Endometrium (tissue), 2 donors: ENCODE measurements at regions not wholly inside any gene's neighbourhood (a gene's known extent, or its start where the extent isn't known, plus 50 kb on each side); places are given as distances from the start of the nearest gene placed in this dataset.
"Not testable (repeated sequence)": the region's sequence is repeated elsewhere in the genome, so short reads cannot be mapped to it uniquely, and the experiment has no call there.

ENCODE experiments used
- FAIRE-seq: peaks from 2 replicates; lab custom pipeline; 2012; peaks lifted over from hg19 to GRCh38; lab: Jason Lieb, UNC
- donor health status: control.
- donor health status: control.

DNA sequence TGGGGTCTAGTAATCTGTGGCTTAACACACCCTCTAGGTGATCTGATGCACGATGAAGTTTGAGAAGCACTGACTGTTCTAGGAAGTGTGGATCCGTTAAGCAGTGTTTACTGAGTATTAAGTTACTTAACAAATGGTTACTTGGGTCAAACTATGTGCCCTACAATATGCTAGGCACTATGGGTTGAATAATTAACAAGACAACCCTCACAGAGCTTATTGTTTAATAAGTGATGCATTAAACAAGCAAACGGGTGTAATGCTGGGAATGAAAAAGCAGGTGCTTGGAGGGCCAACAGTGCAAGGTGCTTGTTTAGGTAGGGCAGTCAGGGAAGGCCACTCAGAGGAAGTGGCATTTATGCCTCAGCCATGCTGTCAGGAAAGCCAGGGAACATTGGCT, 378.0 kb upstream of the PODXL start:
- no peak for FAIRE-seq

- FAIRE-seq = no peak
Observed at GRCh38 chr7:131933751-131934289, 377.4 kb upstream of the PODXL start.

DNA sequence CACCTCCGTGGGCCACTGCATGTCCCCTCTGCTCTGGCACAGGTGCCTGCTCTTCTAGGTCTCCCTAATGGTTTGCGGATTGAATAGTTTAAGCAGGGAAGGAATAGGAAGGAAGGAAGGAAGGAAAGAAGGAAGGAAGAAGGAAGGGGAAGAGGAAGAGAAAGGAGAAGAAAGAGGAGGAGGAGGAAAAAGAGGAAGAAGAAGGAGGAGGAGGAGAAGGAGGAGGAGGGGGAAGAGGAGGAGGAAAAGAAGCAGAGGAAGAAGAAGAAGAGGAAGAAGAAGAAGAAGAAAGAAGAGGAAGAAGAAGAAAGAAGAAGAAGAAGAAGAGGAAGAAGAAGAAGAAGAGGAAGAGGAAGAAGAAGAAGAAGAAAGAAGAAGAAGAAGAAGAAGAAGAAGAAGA, 376.8 kb upstream of the PODXL start:
- FAIRE-seq = not testable (repeated sequence)

DNA sequence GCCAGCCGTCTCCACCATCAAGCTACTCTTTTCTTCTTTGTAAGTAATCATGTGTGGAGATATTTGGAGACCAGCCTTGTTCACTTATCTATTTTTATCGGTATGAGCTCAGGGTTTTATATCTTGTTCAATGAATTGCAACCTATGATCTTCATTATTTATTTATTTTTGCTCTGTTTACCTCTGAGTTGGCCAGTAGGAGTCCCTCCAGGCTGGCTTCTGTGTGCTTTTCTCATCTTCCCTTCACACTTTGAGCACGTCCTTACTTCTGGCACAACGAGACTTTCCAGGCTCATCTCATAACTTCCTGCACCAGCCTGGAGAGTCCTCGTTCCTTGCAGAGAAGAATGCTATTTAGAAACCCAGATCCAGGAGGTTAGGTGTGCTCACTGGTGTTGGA, 375.8 kb upstream of the PODXL start:
- no peak for FAIRE-seq

DNA sequence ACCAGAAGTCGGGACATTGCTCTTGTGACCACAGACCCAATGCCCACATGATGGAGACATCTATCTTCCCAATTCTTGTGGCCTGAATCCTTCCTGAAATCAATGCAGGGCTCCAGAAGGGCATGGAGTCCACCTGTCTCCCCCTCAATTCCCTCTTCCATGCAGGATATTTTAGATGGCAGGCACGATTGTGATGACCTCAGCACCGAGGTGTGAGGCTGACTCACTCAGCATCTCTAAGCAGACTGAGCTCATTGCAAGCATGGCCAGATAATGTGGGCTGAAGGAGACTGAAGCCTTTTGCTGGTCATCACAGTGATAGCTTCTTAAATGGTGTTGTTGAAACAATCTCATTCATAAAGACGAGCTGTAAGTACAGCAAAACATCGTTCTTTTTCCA, 374.9 kb upstream of the PODXL start:
- FAIRE-seq = no peak

DNA sequence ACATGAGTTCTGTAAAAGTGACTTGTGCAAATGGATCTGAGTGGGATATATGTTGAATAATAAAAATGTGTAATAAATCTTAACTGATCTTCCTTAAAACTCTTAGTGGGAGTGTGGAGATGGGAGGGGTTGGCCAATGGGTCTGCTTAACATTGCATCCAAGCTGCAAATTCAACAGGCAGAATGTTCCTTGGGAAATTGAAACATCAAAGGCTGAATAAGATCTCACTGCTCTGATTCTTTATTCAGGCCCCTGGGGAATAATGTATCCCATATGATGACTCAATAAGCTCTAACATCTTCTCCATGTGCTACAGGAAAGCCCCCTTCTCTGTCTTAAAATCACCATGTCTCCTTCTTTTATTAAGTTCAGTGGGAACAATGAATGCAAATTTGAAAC, 373.2 kb upstream of the PODXL start:
- FAIRE-seq = no peak

- FAIRE-seq = no peak
Observed at GRCh38 chr7:131927770-131928423, 371.5 kb upstream of the PODXL start.

DNA sequence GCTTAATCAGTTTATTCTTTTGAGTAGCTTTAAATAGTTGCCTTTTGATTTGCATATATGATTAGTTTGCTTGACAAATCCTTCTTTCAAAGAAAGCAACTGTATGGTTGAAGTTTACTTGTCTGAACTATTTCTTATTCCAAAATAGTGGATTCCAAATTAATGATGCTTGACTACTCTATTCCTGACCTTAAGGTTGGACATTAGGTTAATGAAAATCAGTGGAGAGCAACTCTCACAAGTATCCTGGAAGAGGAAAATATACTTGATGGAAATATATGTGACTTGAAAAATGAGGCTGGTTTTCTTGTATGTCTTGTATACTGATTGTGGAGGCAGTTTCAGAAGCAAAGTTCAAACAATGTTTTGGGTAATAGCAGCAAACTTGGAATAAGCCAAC, 369.2 kb upstream of the PODXL start:
- FAIRE-seq = no peak

- no peak for FAIRE-seq
Observed at GRCh38 chr7:131924857-131925256, 368.4 kb upstream of the PODXL start.

- FAIRE-seq = not testable (repeated sequence)
Observed at GRCh38 chr7:131922948-131923347, 366.5 kb upstream of the PODXL start.

- no peak for FAIRE-seq
Observed at GRCh38 chr7:131921016-131921415, 364.6 kb upstream of the PODXL start.

DNA sequence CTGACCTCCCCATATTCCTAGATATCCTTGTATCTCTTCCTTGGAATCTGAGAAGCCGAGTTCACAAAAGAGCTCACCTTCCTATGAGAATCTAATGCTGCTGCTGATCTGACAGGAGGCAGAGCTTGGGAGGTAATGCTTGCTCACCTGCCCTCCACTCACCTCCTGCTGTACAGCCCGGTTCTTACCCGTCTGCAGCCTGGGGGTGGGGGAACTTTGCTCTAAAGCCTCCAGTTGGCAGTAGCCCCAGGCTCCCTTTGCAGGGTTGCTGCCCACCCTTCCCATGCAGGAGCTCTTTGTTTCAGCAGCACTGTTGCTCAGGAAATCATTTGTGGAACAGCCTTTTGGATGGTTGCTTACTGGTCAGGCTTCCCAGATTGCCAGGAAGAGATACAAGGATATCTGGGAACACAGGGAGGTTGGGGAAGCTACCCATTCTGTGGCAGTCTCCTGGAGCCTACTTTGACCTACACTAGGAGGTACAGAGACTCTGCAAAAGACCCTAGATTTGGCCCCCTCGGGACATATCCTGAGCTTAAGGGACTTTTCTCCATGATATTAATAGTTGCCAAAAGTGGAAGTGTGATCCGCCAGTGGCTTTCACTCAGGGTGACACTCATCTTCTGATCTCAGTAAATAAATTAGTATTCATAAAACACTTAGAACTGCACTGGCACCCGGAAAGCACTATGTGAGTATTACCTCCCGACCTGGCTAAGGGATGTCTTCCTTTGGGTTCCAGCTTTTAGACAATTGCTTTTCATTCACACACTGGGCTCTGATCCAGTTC, 363.7 kb upstream of the PODXL start:
- FAIRE-seq = no peak

- FAIRE-seq = no peak
Observed at GRCh38 chr7:131911112-131911511, 354.7 kb upstream of the PODXL start.

- no peak for FAIRE-seq
Observed at GRCh38 chr7:131909151-131909768, 352.8 kb upstream of the PODXL start.

GRCh38 chr7:131908714-131909113, 352.3 kb upstream of the PODXL start:
- FAIRE-seq = no peak

DNA sequence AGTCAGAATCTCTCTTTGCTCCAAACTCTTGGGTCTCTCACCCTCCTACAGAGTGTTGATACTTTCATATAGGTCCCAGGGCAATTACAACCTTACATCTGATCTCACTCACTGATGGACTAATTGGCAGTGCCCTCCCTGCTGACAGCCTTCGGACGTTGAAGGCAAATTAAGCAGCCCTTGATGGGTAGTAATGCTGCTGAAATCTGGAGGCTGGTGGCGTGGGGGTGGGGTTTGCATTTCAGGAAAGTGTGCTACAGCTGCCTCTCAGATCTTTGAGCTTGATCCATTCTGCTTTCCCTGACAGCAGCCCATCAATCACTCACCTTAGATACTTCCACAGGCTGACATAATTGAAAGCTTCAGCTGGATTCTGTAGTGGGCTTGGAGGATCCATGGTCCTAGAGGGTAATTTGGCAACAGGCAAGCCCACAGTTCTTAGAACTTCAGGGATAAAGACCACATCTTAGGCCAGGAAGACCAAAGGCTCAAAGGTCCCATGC, 349.1 kb upstream of the PODXL start:
- no peak for FAIRE-seq

- no peak for FAIRE-seq
Observed at GRCh38 chr7:131904760-131905327, 348.4 kb upstream of the PODXL start.

DNA sequence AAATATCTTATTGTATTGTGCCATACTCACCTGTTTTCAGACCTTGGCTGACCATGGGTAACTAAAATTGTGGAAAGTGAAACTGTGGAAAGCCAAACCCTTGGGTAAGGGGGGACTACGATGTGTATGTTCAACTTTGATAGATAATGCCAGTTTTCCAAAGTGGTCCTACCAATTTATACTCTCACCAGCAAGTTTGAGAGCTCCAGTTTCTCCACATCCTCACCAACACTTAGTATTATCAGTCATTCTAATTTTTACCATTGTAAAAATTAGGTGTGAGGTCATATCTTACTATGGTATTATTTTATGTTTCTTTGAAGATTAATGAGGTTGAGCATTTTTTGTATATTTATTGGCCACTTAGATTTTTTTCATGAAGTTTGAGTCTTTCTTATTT, 346.9 kb upstream of the PODXL start:
- FAIRE-seq = no peak

DNA sequence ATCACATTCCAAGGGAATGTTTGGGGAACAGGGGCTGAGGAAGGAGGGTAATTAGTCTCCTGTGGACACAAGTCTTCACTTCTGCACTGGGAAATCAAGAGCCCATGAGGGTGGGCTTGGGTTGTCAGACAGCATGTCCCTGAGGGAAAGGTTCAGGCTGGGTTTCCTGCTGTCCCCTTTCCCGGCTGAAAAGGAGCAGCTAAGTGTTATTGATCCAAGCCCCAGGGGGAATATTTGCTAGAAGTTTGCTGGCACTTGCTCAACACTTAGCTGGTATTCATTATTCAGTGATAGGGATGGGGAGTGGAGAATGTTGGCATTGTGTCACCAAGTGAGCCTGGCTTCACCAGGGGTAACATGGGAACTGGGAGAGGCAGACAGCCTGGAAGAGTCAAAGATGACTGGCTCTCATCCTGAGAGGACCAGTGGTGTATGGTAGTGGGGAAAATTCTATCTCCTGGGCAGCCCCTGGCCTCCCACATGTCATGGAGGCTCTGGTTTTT, 344.4 kb upstream of the PODXL start:
- FAIRE-seq = no peak

DNA sequence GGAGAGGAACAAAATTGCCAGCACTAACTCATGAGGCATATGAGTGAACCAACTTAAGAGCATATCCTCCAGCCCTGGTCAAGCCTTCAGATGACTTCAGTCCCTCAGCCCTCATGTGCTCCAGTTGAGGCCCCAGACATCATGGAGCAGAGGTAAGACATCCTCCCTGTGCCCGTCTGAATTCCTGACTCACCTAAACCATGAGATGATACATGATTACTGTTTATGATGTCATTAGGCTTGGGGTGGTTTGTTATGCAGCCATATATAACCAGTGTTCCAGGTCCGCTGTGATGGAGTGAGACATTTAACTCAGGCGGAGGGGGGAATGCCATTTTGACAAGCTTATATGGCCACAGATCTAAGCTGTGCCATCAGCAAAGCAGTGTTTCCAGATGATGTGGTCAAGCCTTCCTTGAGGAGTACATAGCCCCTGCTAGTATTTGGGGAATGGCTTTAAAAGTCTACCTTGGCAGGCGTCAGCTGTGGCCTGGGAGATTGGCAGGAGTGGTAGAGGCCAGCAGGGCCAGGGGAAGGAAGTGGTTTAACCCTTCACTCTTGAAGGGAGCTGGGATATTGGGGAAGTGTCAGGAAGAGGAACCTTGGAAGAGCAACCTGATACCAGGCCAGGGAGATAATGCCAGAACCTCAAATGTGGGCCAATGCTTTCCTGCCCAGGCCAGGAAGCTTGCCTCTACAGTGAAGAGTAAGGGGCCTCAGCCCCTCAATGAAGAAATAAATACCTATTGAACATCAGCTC, 343.0 kb upstream of the PODXL start:
- no peak for FAIRE-seq

DNA sequence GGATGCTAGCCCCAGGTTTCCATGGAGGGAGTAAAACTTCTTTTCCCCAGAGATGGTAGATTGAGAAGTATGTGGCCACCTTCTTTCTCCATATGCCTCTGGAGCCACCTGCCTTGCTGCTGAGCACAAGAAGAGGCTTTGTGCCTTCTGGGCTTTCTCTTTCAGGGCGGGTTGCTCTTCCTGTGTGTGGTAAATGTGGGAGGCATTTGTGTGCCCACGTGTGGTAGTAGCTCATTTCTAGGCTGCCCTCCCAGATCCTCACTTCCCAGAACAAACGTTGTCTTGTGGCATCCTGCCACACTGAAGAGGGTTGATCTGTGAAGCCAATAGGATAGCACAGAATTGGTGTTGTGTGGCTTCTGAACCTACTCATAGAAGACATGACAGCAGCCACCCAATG, 342.0 kb upstream of the PODXL start:
- no peak for FAIRE-seq

DNA sequence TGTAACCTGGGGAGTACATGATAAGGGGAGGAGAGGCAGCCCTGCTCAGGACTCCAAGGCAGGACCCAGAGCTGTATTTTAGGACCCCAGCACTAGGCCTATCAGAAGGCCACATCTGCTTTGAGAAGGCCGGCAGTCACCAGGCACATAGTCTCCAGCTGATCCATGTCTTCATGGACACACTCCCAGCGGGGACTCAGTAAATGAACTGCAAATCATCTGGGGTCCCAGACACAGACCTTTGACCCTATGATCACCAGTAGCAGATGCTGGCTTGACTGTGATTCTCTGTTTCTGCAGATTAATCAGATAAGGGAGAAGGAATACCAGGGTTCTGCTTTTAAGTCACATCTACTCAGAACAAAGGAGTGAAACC, 341.4 kb upstream of the PODXL start:
- no peak for FAIRE-seq
